ENCODE measurements at regions not wholly inside any gene's neighbourhood (a gene's known extent, or its start where the extent isn't known, plus 50 kb on each side); places are given as distances from the start of the nearest gene placed in this dataset.

- no peaks in the 10 kb centered on the region for H3K4me1 ChIP-seq (ENCODE audit: control insufficient read depth in 5 of 5, insufficient read depth in 5 of 5, low read length in 5 of 5)
- H3K36me3 ChIP-seq (ENCODE audit: control insufficient read depth in 4 of 4, insufficient read depth in 4 of 4, low read length in 4 of 4) = no peaks in the 10 kb centered on the region
- H3K9me3 ChIP-seq (ENCODE audit: control insufficient read depth in 4 of 4, insufficient read depth in 3 of 4, low read length in 3 of 4) = no peaks in the 10 kb centered on the region
- H3K27ac ChIP-seq (ENCODE audit: low read depth in 1 of 2, low read length in 1 of 2) = no peak overlapping the region
- no peak overlapping the region for H3K9ac ChIP-seq (ENCODE audit: insufficient read depth in 1 of 2, low read length in 2 of 2)
- no peak overlapping the region for H3K4me3 ChIP-seq
- no peak for ATAC-seq (ENCODE audit: insufficient read depth, low FRiP score)
- TF ChIP-seq CTCF (IDR thresholded peaks at IDR 0.05; ENCODE audit: control extremely low read depth, extremely low read depth) = no peak
- DNase-seq = no peak
- 84% methylated on average over 3 of the region's 3 CpGs for WGBS, 2 donors
- no peaks in the 10 kb centered on the region for H3K27me3 ChIP-seq (ENCODE audit: control insufficient read depth in 3 of 3, insufficient read depth in 3 of 3, low read length in 2 of 3)
Observed at GRCh38 chr5:23064710-23065109, 211.6 kb upstream of the CDH12 start.

- DNase-seq (no peak), ATAC-seq (ENCODE audit: insufficient read depth, low FRiP score) (no peak)
- Histone ChIP-seq H3K4me1 (ENCODE audit: control insufficient read depth in 5 of 5, insufficient read depth in 5 of 5, low read length in 5 of 5) (no peaks in the 10 kb centered on the region), H3K9ac (ENCODE audit: insufficient read depth in 1 of 2, low read length in 2 of 2) (no peak overlapping the region), H3K4me3 (no peak overlapping the region), H3K9me3 (ENCODE audit: control insufficient read depth in 4 of 4, insufficient read depth in 3 of 4, low read length in 3 of 4) (no peaks in the 10 kb centered on the region), H3K27ac (ENCODE audit: low read depth in 1 of 2, low read length in 1 of 2) (no peak overlapping the region), H3K27me3 (ENCODE audit: control insufficient read depth in 3 of 3, insufficient read depth in 3 of 3, low read length in 2 of 3) (no peaks in the 10 kb centered on the region), H3K36me3 (ENCODE audit: control insufficient read depth in 4 of 4, insufficient read depth in 4 of 4, low read length in 4 of 4) (no peaks in the 10 kb centered on the region)
- WGBS, 2 donors = 18 to 40% methylated on average over 1 of the region's 1 CpG
- no peak for TF ChIP-seq CTCF (IDR thresholded peaks at IDR 0.05; ENCODE audit: control extremely low read depth, extremely low read depth)
Observed at GRCh38 chr5:23053846-23054245, 200.7 kb upstream of the CDH12 start.

GRCh38 chr5:23042226-23042625, 189.1 kb upstream of the CDH12 start:
- ATAC-seq (ENCODE audit: insufficient read depth, low FRiP score) (no peak), DNase-seq (no peak)
- no peaks in the 10 kb centered on the region for H3K36me3 ChIP-seq (ENCODE audit: control insufficient read depth in 4 of 4, insufficient read depth in 4 of 4, low read length in 4 of 4)
- H3K9me3 ChIP-seq (ENCODE audit: control insufficient read depth in 4 of 4, insufficient read depth in 3 of 4, low read length in 3 of 4) = no peaks in the 10 kb centered on the region
- no peak overlapping the region for H3K27ac ChIP-seq (ENCODE audit: low read depth in 1 of 2, low read length in 1 of 2)
- H3K4me1 ChIP-seq (ENCODE audit: control insufficient read depth in 5 of 5, insufficient read depth in 5 of 5, low read length in 5 of 5) = peaks cover 0 to 2% (median 0%) of the 10 kb centered on the region in 5 donors
- H3K27me3 ChIP-seq (ENCODE audit: control insufficient read depth in 3 of 3, insufficient read depth in 3 of 3, low read length in 2 of 3) = no peaks in the 10 kb centered on the region
- TF ChIP-seq CTCF (IDR thresholded peaks at IDR 0.05; ENCODE audit: control extremely low read depth, extremely low read depth) = no peak
- H3K9ac ChIP-seq (ENCODE audit: insufficient read depth in 1 of 2, low read length in 2 of 2) = no peak overlapping the region
- H3K4me3 ChIP-seq = no peak overlapping the region
- 31 to 36% methylated on average over 3 of the region's 3 CpGs for WGBS, 2 donors

- no peak for DNase-seq
- no peak overlapping the region for H3K27ac ChIP-seq (ENCODE audit: low read depth in 1 of 2, low read length in 1 of 2)
- ATAC-seq (ENCODE audit: insufficient read depth, low FRiP score) = no peak
- H3K9ac ChIP-seq (ENCODE audit: insufficient read depth in 1 of 2, low read length in 2 of 2) = no peak overlapping the region
- 55 to 93% methylated on average over 1 of the region's 1 CpG for WGBS, 2 donors
- no peak overlapping the region for H3K4me3 ChIP-seq
- H3K36me3 ChIP-seq (ENCODE audit: control insufficient read depth in 4 of 4, insufficient read depth in 4 of 4, low read length in 4 of 4) = no peaks in the 10 kb centered on the region
- H3K4me1 ChIP-seq (ENCODE audit: control insufficient read depth in 5 of 5, insufficient read depth in 5 of 5, low read length in 5 of 5) = peaks cover 0 to 2% (median 0%) of the 10 kb centered on the region in 5 donors
- H3K9me3 ChIP-seq (ENCODE audit: control insufficient read depth in 4 of 4, insufficient read depth in 3 of 4, low read length in 3 of 4) = peaks cover 0 to 6% (median 2%) of the 10 kb centered on the region in 4 donors
- no peak for TF ChIP-seq CTCF (IDR thresholded peaks at IDR 0.05; ENCODE audit: control extremely low read depth, extremely low read depth)
- H3K27me3 ChIP-seq (ENCODE audit: control insufficient read depth in 3 of 3, insufficient read depth in 3 of 3, low read length in 2 of 3) = no peaks in the 10 kb centered on the region
Observed at GRCh38 chr5:23035555-23036090, 182.5 kb upstream of the CDH12 start.

Data from lung (tissue), 11 donors.